ENCODE measurements at regions not wholly inside any gene's neighbourhood (a gene's known extent, or its start where the extent isn't known, plus 50 kb on each side); places are given as distances from the start of the nearest gene placed in this dataset.

DNA sequence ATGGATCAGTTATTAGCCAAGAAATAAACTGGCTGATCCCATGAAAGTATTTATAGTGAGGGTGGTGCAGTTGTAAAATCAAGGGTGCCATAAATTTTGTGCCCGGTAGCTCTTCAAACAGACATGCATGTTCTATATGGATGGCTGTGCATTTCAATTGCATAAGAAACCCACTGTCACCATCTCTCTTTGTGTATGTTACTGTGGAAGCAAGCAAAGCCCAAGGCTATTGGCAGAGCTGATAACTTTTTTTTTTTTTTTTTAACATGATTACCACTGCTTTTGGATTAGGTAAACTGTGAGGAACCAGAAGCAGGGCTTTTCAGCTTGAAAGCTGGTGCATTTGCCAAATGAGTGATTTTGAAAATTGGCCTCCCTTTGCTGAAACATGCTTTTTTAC is 332.6 kb downstream of the SOX11 start:
- H3K36me3 ChIP-seq = no peaks in the 10 kb centered on the region
- TF ChIP-seq CTCF (IDR thresholded peaks at IDR 0.05) = no peak
- 97 to 100% methylated on average over 1 of the region's 1 CpG for WGBS, 2 donors
- H3K4me1 ChIP-seq = no peaks in the 10 kb centered on the region
- DNase-seq (no peak), FAIRE-seq (no peak), ATAC-seq (no peak)
- intact Hi-C loops (cut with DNase I) = no loop called here
- no peaks in the 10 kb centered on the region for H3K9me3 ChIP-seq
- H3K27me3 ChIP-seq = no peaks in the 10 kb centered on the region
- H3K27ac ChIP-seq = no peak overlapping the region
- H3K4me3 ChIP-seq = no peak overlapping the region

DNA sequence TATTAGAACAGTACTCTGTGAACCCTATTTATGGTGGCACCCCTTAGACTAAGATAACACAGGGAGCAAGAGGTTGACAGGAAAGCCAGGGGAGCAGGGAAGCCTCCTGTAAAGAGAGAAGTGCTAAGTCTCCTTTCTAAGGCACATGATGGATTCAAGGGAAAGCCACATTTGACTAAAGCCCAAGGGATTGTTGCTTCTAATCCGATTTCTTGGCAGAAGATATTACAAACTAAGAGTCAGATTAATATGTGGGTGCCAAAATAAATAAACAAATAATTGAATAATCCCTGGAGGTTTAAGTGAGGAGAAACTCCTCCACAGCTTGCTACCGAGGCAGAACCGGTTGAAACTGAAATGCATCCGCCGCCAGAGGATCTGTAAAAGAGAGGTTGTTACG is 333.2 kb downstream of the SOX11 start:
- no peak for ATAC-seq
- FAIRE-seq = no peak
- no peak for TF ChIP-seq CTCF (IDR thresholded peaks at IDR 0.05)
- Histone ChIP-seq H3K4me3 (no peak overlapping the region), H3K36me3 (no peaks in the 10 kb centered on the region), H3K4me1 (no peaks in the 10 kb centered on the region), H3K27me3 (no peaks in the 10 kb centered on the region), H3K27ac (no peak overlapping the region), H3K9me3 (no peaks in the 10 kb centered on the region)
- 84 to 85% methylated on average over 6 of the region's 6 CpGs for WGBS, 2 donors
- intact Hi-C loops (cut with DNase I) = no loop called here
- no peak for DNase-seq

DNA sequence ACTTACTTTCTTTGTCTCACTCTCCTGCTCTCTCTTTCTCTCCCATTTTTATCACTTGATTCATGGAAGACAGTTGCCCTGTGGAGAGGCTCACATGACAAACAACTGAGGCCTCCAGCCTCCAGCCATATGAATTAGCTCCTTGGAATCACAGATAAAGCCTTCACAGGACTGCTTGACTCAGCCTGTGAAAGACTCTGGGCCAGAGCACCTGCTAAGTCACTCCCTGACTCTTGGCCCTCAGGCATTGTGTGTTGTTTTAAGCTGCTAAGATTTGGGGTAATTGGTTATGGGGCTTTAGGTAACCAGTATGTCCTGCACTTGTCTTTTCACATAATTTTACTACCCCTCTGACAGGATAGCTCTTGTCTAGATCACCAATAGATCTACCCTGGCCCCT is 334.9 kb downstream of the SOX11 start:
- intact Hi-C loops (cut with DNase I) = no loop called here
- FAIRE-seq = no peak
- no peak for DNase-seq
- no peaks in the 10 kb centered on the region for H3K27me3 ChIP-seq
- no peak for ATAC-seq
- H3K27ac ChIP-seq = no peak overlapping the region
- no peaks in the 10 kb centered on the region for H3K4me1 ChIP-seq
- no peaks in the 10 kb centered on the region for H3K9me3 ChIP-seq
- no peak for TF ChIP-seq CTCF (IDR thresholded peaks at IDR 0.05)
- H3K4me3 ChIP-seq = no peak overlapping the region
- H3K36me3 ChIP-seq = no peaks in the 10 kb centered on the region

DNA sequence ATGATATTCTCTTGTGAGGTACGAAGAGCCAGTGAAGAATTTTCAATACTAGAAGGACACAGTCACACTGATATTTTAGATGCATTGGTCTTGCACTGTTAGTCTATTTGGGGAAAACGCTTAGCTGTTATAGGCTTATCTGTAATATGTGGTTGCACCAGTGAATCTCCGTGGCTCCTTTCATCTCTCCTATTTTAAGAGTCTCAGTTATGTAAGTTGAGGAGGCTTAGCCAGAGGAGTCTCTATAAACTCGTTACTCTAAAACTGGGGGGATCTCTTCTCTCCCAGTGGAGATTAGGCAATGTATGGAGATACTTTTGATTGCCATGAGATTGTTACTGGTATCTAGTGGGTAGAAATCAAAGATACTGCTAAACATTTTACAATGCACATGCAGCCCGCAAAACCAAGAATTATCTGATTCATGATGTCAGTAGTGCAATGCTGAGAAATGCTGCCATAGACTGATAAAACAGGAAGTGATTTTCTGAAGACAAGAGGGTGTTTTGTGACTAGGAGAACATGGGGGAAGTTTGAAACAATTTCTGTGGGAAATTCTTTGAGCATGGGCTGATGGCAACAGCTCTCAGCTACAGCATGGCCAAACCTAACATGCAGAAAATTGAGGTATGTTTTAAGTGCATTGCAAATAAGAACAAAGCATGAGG is 339.1 kb downstream of the SOX11 start:
- H3K9me3 ChIP-seq = no peaks in the 10 kb centered on the region
- no peak for ATAC-seq

More for the DNA sequence above, 339.1 kb downstream of the SOX11 start:
- FAIRE-seq (no peak), DNase-seq (no peak)
- H3K4me3 ChIP-seq = no peak overlapping the region
- H3K27me3 ChIP-seq = peaks cover 0 to 4% (median 0%) of the 10 kb centered on the region in 4 donors
- no peaks in the 10 kb centered on the region for H3K4me1 ChIP-seq
- TF ChIP-seq CTCF (IDR thresholded peaks at IDR 0.05) = no peak
- 62 to 73% methylated on average over 5 of the region's 5 CpGs for WGBS, 2 donors
- no peaks in the 10 kb centered on the region for H3K36me3 ChIP-seq
- H3K27ac ChIP-seq = no peak overlapping the region
- intact Hi-C loops (cut with DNase I) = no loop called here

Data from pancreas (tissue), 10 donors.